Activated CD4-positive, alpha-beta memory T cell treated with anti-CD3 and anti-CD28 coated beads, Interleukin-2, amount 10 ng/mL, durations not matched to agents 7 days and 5 days (primary cell): ENCODE measurements at regions not wholly inside any gene's neighbourhood (a gene's known extent, or its start where the extent isn't known, plus 50 kb on each side); places are given as distances from the start of the nearest gene placed in this dataset.

Experiments used
- CTCF ChIA-PET: fragments of 350-600 bp; sonication (Branson Sonifier 250); formaldehyde crosslinking; loops from one replicate; lab custom pipeline; 2021; ENCODE audit warnings: antibody characterized with exemption, inconsistent platforms; lab: Charles Lee
- POLR2A ChIA-PET: fragments of 350-600 bp; sonication (Branson Sonifier 250); formaldehyde crosslinking; loops from one replicate; lab custom pipeline; 2021; ENCODE audit warnings: antibody characterized with exemption; lab: Charles Lee
- DNase-seq: peaks from one replicate; pipeline ENCODE4 v3.0.0-alpha.2; 2020
- H3K27ac Mint-ChIP-seq: one replicate; pipeline ENCODE4 v1.8.0; 2021; ENCODE audit warnings: mild to moderate bottlenecking, mixed read lengths
- H3K27me3 Mint-ChIP-seq: one replicate; pipeline ENCODE4 v1.8.0; 2021; ENCODE audit warnings: mixed read lengths
- H3K36me3 Mint-ChIP-seq: one replicate; pipeline ENCODE4 v1.8.0; 2021; ENCODE audit warnings: low read depth, mixed read lengths
- H3K4me1 Mint-ChIP-seq: one replicate; pipeline ENCODE4 v1.8.0; 2021; ENCODE audit warnings: mixed read lengths
- H3K4me3 Mint-ChIP-seq: one replicate; pipeline ENCODE4 v1.8.0; 2021; ENCODE audit warnings: mild to moderate bottlenecking, mixed read lengths
- H3K9me3 Mint-ChIP-seq: one replicate; pipeline ENCODE4 v1.8.0; 2021; ENCODE audit warnings: mixed read lengths

- no peaks in the 10 kb centered on the region for H3K9me3 Mint-ChIP-seq
- no peaks in the 10 kb centered on the region for H3K36me3 Mint-ChIP-seq
- DNase-seq = no peak
- POLR2A ChIA-PET = no interaction called here
- H3K27ac Mint-ChIP-seq = no peak overlapping the region
- peaks cover 2% of the 10 kb centered on the region for H3K27me3 Mint-ChIP-seq
- H3K4me3 Mint-ChIP-seq = no peak overlapping the region
- no peaks in the 10 kb centered on the region for H3K4me1 Mint-ChIP-seq
- CTCF ChIA-PET = no interaction called here
These were observed 293.2 kb upstream of the LCORL start for GRCh38 chr4:18314731-18315130.

- Mint-ChIP-seq H3K36me3 (no peaks in the 10 kb centered on the region), H3K4me3 (no peak overlapping the region), H3K27me3 (no peaks in the 10 kb centered on the region), H3K4me1 (no peaks in the 10 kb centered on the region), H3K27ac (no peak overlapping the region), H3K9me3 (no peaks in the 10 kb centered on the region)
- POLR2A ChIA-PET = no interaction called here
- CTCF ChIA-PET = no interaction called here
- DNase-seq = no peak
These were observed 276.1 kb upstream of the LCORL start for GRCh38 chr4:18297684-18298083.

- POLR2A ChIA-PET = no interaction called here
- Mint-ChIP-seq H3K27me3 (no peaks in the 10 kb centered on the region), H3K36me3 (no peaks in the 10 kb centered on the region), H3K27ac (no peak overlapping the region), H3K9me3 (no peaks in the 10 kb centered on the region), H3K4me1 (no peaks in the 10 kb centered on the region), H3K4me3 (no peak overlapping the region)
- CTCF ChIA-PET = no interaction called here
- no peak for DNase-seq
These were observed 274.9 kb upstream of the LCORL start for GRCh38 chr4:18296411-18296810.

GRCh38 chr4:18294846-18295245 lies 273.3 kb upstream of the LCORL start:
- Mint-ChIP-seq H3K36me3 (no peaks in the 10 kb centered on the region), H3K9me3 (no peaks in the 10 kb centered on the region), H3K4me3 (no peak overlapping the region), H3K27ac (no peak overlapping the region), H3K27me3 (no peaks in the 10 kb centered on the region), H3K4me1 (no peaks in the 10 kb centered on the region)
- POLR2A ChIA-PET = no interaction called here
- no peak for DNase-seq
- CTCF ChIA-PET = no interaction called here

- Mint-ChIP-seq H3K27ac (no peak overlapping the region), H3K27me3 (no peaks in the 10 kb centered on the region), H3K4me3 (no peak overlapping the region), H3K9me3 (no peaks in the 10 kb centered on the region), H3K36me3 (no peaks in the 10 kb centered on the region), H3K4me1 (no peaks in the 10 kb centered on the region)
- ChIA-PET CTCF (no interaction called here), POLR2A (no interaction called here)
- no peak for DNase-seq
These were observed 272.5 kb upstream of the LCORL start for GRCh38 chr4:18294021-18294420.

- ChIA-PET POLR2A (no interaction called here), CTCF (no interaction called here)
- no peak for DNase-seq
- Mint-ChIP-seq H3K4me3 (no peak overlapping the region), H3K4me1 (no peaks in the 10 kb centered on the region), H3K27ac (no peak overlapping the region), H3K36me3 (no peaks in the 10 kb centered on the region), H3K27me3 (no peaks in the 10 kb centered on the region), H3K9me3 (no peaks in the 10 kb centered on the region)
These were observed 270.9 kb upstream of the LCORL start for GRCh38 chr4:18292411-18292810.

- H3K9me3 Mint-ChIP-seq = no peaks in the 10 kb centered on the region
These were observed 270.4 kb upstream of the LCORL start for GRCh38 chr4:18291981-18292380.

GRCh38 chr4:18291256-18291655 lies 269.7 kb upstream of the LCORL start:
- H3K4me3 Mint-ChIP-seq = no peak overlapping the region
- H3K36me3 Mint-ChIP-seq = no peaks in the 10 kb centered on the region
- no peaks in the 10 kb centered on the region for H3K4me1 Mint-ChIP-seq
- no peaks in the 10 kb centered on the region for H3K27me3 Mint-ChIP-seq
- no peaks in the 10 kb centered on the region for H3K9me3 Mint-ChIP-seq
- no peak overlapping the region for H3K27ac Mint-ChIP-seq
- no peak for DNase-seq
- ChIA-PET POLR2A (no interaction called here), CTCF (no interaction called here)

More at GRCh38 chr4:18291981-18292380, 270.4 kb upstream of the LCORL start:
- H3K27ac Mint-ChIP-seq = no peak overlapping the region
- CTCF ChIA-PET = no interaction called here
- POLR2A ChIA-PET = no interaction called here
- no peak overlapping the region for H3K4me3 Mint-ChIP-seq
- H3K36me3 Mint-ChIP-seq = no peaks in the 10 kb centered on the region
- H3K27me3 Mint-ChIP-seq = no peaks in the 10 kb centered on the region
- no peak for DNase-seq
- no peaks in the 10 kb centered on the region for H3K4me1 Mint-ChIP-seq

GRCh38 chr4:18285357-18285756 lies 263.8 kb upstream of the LCORL start:
- ChIA-PET POLR2A (no interaction called here), CTCF (no interaction called here)
- Mint-ChIP-seq H3K27me3 (no peaks in the 10 kb centered on the region), H3K4me1 (no peaks in the 10 kb centered on the region), H3K36me3 (no peaks in the 10 kb centered on the region), H3K27ac (no peak overlapping the region), H3K4me3 (no peak overlapping the region), H3K9me3 (no peaks in the 10 kb centered on the region)
- DNase-seq = no peak

- Mint-ChIP-seq H3K4me3 (no peak overlapping the region), H3K36me3 (no peaks in the 10 kb centered on the region), H3K4me1 (no peaks in the 10 kb centered on the region), H3K27me3 (no peaks in the 10 kb centered on the region), H3K27ac (no peak overlapping the region), H3K9me3 (no peaks in the 10 kb centered on the region)
- CTCF ChIA-PET = no interaction called here
- POLR2A ChIA-PET = no interaction called here
- DNase-seq = no peak
These were observed 256.7 kb upstream of the LCORL start for GRCh38 chr4:18278244-18278643.

- DNase-seq = no peak
- H3K4me3 Mint-ChIP-seq = no peak overlapping the region
- H3K27ac Mint-ChIP-seq = no peak overlapping the region
- H3K36me3 Mint-ChIP-seq = no peaks in the 10 kb centered on the region
- CTCF ChIA-PET = interaction anchor here (1.4 kb wide), 1 partner anchor 446 kb away, joined by 3 read pairs; no protein-coding TSS in a partner anchor
- peaks cover 4% of the 10 kb centered on the region for H3K9me3 Mint-ChIP-seq
- no peaks in the 10 kb centered on the region for H3K27me3 Mint-ChIP-seq
- POLR2A ChIA-PET = no interaction called here
- H3K4me1 Mint-ChIP-seq = no peaks in the 10 kb centered on the region
These were observed 241.3 kb upstream of the LCORL start for GRCh38 chr4:18262832-18263231.

- no peaks in the 10 kb centered on the region for H3K4me1 Mint-ChIP-seq
- H3K27ac Mint-ChIP-seq = no peak overlapping the region
- no peak for DNase-seq
- no peaks in the 10 kb centered on the region for H3K9me3 Mint-ChIP-seq
- POLR2A ChIA-PET = no interaction called here
- H3K36me3 Mint-ChIP-seq = no peaks in the 10 kb centered on the region
- CTCF ChIA-PET = no interaction called here
- no peaks in the 10 kb centered on the region for H3K27me3 Mint-ChIP-seq
- no peak overlapping the region for H3K4me3 Mint-ChIP-seq
These were observed 230.5 kb upstream of the LCORL start for GRCh38 chr4:18252052-18252451.

GRCh38 chr4:18250564-18250963 lies 229.0 kb upstream of the LCORL start:
- no peaks in the 10 kb centered on the region for H3K36me3 Mint-ChIP-seq
- no peaks in the 10 kb centered on the region for H3K9me3 Mint-ChIP-seq
- no peak overlapping the region for H3K27ac Mint-ChIP-seq
- H3K4me3 Mint-ChIP-seq = no peak overlapping the region
- DNase-seq = no peak
- H3K4me1 Mint-ChIP-seq = no peaks in the 10 kb centered on the region
- H3K27me3 Mint-ChIP-seq = no peaks in the 10 kb centered on the region
- ChIA-PET CTCF (no interaction called here), POLR2A (no interaction called here)

GRCh38 chr4:18248611-18249010 lies 227.1 kb upstream of the LCORL start:
- Mint-ChIP-seq H3K36me3 (no peaks in the 10 kb centered on the region), H3K27me3 (no peaks in the 10 kb centered on the region), H3K4me1 (no peaks in the 10 kb centered on the region), H3K27ac (no peak overlapping the region), H3K9me3 (no peaks in the 10 kb centered on the region), H3K4me3 (no peak overlapping the region)
- DNase-seq = no peak
- POLR2A ChIA-PET = no interaction called here
- CTCF ChIA-PET = no interaction called here

- no peaks in the 10 kb centered on the region for H3K9me3 Mint-ChIP-seq
- CTCF ChIA-PET = no interaction called here
These were observed 225.6 kb upstream of the LCORL start for GRCh38 chr4:18247189-18247588.

More at GRCh38 chr4:18247189-18247588, 225.6 kb upstream of the LCORL start:
- Mint-ChIP-seq H3K27me3 (no peaks in the 10 kb centered on the region), H3K4me3 (no peak overlapping the region), H3K36me3 (no peaks in the 10 kb centered on the region), H3K27ac (no peak overlapping the region), H3K4me1 (no peaks in the 10 kb centered on the region)
- POLR2A ChIA-PET = no interaction called here
- DNase-seq = no peak
